ENCODE measurements at regions not wholly inside any gene's neighbourhood (a gene's known extent, or its start where the extent isn't known, plus 50 kb on each side); places are given as distances from the start of the nearest gene placed in this dataset.

- peak; percentile 57 for DNase-seq (ENCODE audit: low read depth)
- TF ChIP-seq CTCF (conservative IDR thresholded peaks at IDR 0.05; ENCODE audit: control insufficient read depth, insufficient read depth, low read depth, low read length) = no peak
- H3K4me3 ChIP-seq (ENCODE audit: control insufficient read depth, low read depth, low read length) = no peak overlapping the region
These were observed 691.1 kb upstream of the C9orf72 start for GRCh38 chr9:28264368-28264767.

GRCh38 chr9:28267351-28267750 is 694.1 kb upstream of the C9orf72 start:
- DNase-seq (ENCODE audit: low read depth) = no peak
- TF ChIP-seq CTCF (conservative IDR thresholded peaks at IDR 0.05; ENCODE audit: control insufficient read depth, insufficient read depth, low read depth, low read length) = no peak

GRCh38 chr9:28270156-28270555 is 696.9 kb upstream of the C9orf72 start:
- H3K4me3 ChIP-seq (ENCODE audit: control insufficient read depth, low read depth, low read length) = no peak overlapping the region
- DNase-seq (ENCODE audit: low read depth) = no peak
- no peak for TF ChIP-seq CTCF (conservative IDR thresholded peaks at IDR 0.05; ENCODE audit: control insufficient read depth, insufficient read depth, low read depth, low read length)

More at GRCh38 chr9:28267351-28267750, 694.1 kb upstream of the C9orf72 start:
- H3K4me3 ChIP-seq (ENCODE audit: control insufficient read depth, low read depth, low read length) = no peak overlapping the region

- no peak for DNase-seq (ENCODE audit: low read depth)
- TF ChIP-seq CTCF (conservative IDR thresholded peaks at IDR 0.05; ENCODE audit: control insufficient read depth, insufficient read depth, low read depth, low read length) = no peak
- H3K4me3 ChIP-seq (ENCODE audit: control insufficient read depth, low read depth, low read length) = no peak overlapping the region
These were observed 698.8 kb upstream of the C9orf72 start for GRCh38 chr9:28272127-28272526.

GRCh38 chr9:28287455-28287854 is 714.2 kb upstream of the C9orf72 start:
- DNase-seq (ENCODE audit: low read depth) = no peak
- TF ChIP-seq CTCF (conservative IDR thresholded peaks at IDR 0.05; ENCODE audit: control insufficient read depth, insufficient read depth, low read depth, low read length) = no peak
- no peak overlapping the region for H3K4me3 ChIP-seq (ENCODE audit: control insufficient read depth, low read depth, low read length)

- no peak for TF ChIP-seq CTCF (conservative IDR thresholded peaks at IDR 0.05; ENCODE audit: control insufficient read depth, insufficient read depth, low read depth, low read length)
- DNase-seq (ENCODE audit: low read depth) = no peak
- no peak overlapping the region for H3K4me3 ChIP-seq (ENCODE audit: control insufficient read depth, low read depth, low read length)
These were observed 716.5 kb upstream of the C9orf72 start for GRCh38 chr9:28289746-28290145.
